Erythroblast (primary cell): ENCODE measurements at regions not wholly inside any gene's neighbourhood (a gene's known extent, or its start where the extent isn't known, plus 50 kb on each side); places are given as distances from the start of the nearest gene placed in this dataset.

ENCODE experiments used
- GATA1 ChIP-seq: IDR thresholded peaks from 2 replicates; pipeline ENCODE4 v1.6.1; 2011; ENCODE audit warnings: low read depth, mild to moderate bottlenecking, control low read depth, low read length, moderate library complexity
- POLR2A ChIP-seq: IDR thresholded peaks from 2 replicates; pipeline ENCODE4 v1.6.1; 2011; ENCODE audit warnings: mild to moderate bottlenecking, low read length

- TF ChIP-seq POLR2A (no peak), GATA1 (no peak)
Measured at GRCh38 chr10:61316676-61317265, 136.4 kb downstream of the TMEM26 start.
